ENCODE measurements at regions not wholly inside any gene's neighbourhood (a gene's known extent, or its start where the extent isn't known, plus 50 kb on each side); places are given as distances from the start of the nearest gene placed in this dataset.

- ATAC-seq: no peak
- H3K27ac Mint-ChIP-seq: no peak overlapping the region
- peaks cover 3% of the 10 kb centered on the region; the same call in 2 of the 3 replicates for H3K9me3 Mint-ChIP-seq
Measured at GRCh38 chr9:32915802-32916201, 85.6 kb downstream of the APTX start.

More at GRCh38 chr9:32915802-32916201, 85.6 kb downstream of the APTX start:
- Histone ChIP-seq H3K79me2 (replicated peaks; ENCODE audit: insufficient read depth) (no peaks in the 10 kb centered on the region), H3K4me2 (no peak overlapping the region), H4K20me1 (replicated peaks; ENCODE audit: insufficient read depth) (no peaks in the 10 kb centered on the region), H3F3A (replicated peaks; ENCODE audit: low read depth) (no peaks in the 10 kb centered on the region), H2AFZ (no peak overlapping the region), H3K27me3 (ENCODE audit: insufficient read depth) (no peaks in the 10 kb centered on the region), H3K4me3 (no peak overlapping the region), H3K4me1 (ENCODE audit: insufficient read depth) (0 out of 2 replicates have a peak, but pooled peaks cover 9% of the 10 kb centered on the region), H3K27ac (ENCODE audit: low read depth) (no peak overlapping the region), H3K9me2 (ENCODE audit: insufficient read depth) (peaks cover 12% of the 10 kb centered on the region), H3K36me3 (ENCODE audit: insufficient read depth) (no peaks in the 10 kb centered on the region)
- H3K4me3 Mint-ChIP-seq: no peak overlapping the region
- H3K27me3 Mint-ChIP-seq (ENCODE audit: insufficient read depth, low read depth, poor library complexity): peaks cover 3% of the 10 kb centered on the region
- peaks cover 5% of the 10 kb centered on the region for H3K4me1 Mint-ChIP-seq
- no peak for DNase-seq (ENCODE audit: low spot score)
- TF ChIP-seq JUNB (IDR thresholded peaks at IDR 0.05; ENCODE audit: unreplicated experiment) (no peak), REST (IDR thresholded peaks at IDR 0.05; ENCODE audit: unreplicated experiment) (no peak), CTCF (conservative IDR thresholded peaks at IDR 0.05; ENCODE audit: low read depth in 2 of 2) (no peak), NANOG (IDR thresholded peaks at IDR 0.05; ENCODE audit: borderline replicate concordance) (no peak), EZH2 (IDR thresholded peaks at IDR 0.05; ENCODE audit: low read depth, unreplicated experiment) (no peak), CREB1 (CRISPR knock-in tag; IDR thresholded peaks at IDR 0.05; ENCODE audit: low read depth) (no peak), EZH2phosphoT487 (IDR thresholded peaks at IDR 0.05; ENCODE audit: unreplicated experiment) (no peak), ZNF114 (CRISPR knock-in tag; IDR thresholded peaks at IDR 0.05) (no peak), ETS1 (IDR thresholded peaks at IDR 0.05) (no peak), STAT1 (IDR thresholded peaks at IDR 0.05; ENCODE audit: unreplicated experiment) (no peak), ZNF462 (CRISPR knock-in tag; IDR thresholded peaks at IDR 0.05) (no peak), ZNF331 (CRISPR knock-in tag; IDR thresholded peaks at IDR 0.05; ENCODE audit: low read depth) (no peak), POLR2AphosphoS5 (IDR thresholded peaks at IDR 0.05; ENCODE audit: low read depth) (no peak)
- H3K36me3 Mint-ChIP-seq (ENCODE audit: low read depth): no peaks in the 10 kb centered on the region; the same call in 2 of the 3 replicates

All from GM23338 (cell line).